ENCODE measurements at regions not wholly inside any gene's neighbourhood (a gene's known extent, or its start where the extent isn't known, plus 50 kb on each side); places are given as distances from the start of the nearest gene placed in this dataset.

DNA sequence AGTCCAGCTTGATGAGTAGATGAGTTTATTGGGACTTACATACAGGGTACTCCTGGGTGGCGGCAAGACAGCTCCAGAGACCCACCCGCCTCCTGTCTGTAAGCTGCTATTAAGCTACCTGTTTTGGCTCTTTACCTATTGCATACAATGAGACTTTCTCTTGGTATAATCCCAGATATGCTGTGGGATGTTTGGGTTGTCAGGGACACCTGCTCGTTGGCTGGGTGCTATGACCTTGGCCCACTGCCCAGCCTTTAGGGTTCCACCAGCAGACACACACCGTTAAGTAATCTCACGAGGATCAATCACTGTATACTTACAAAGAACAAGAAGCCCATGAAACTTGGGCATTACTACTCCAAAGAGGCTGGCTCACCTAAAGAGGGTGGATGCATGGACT is 116.4 kb downstream of the NPIPB5 start:
- Mint-ChIP-seq H3K9me3 (ENCODE audit: insufficient read depth) (no peaks in the 10 kb centered on the region), H3K27ac (no peak overlapping the region), H3K4me1 (no peaks in the 10 kb centered on the region), H3K4me3 (no peak overlapping the region), H3K27me3 (peaks cover 9% of the 10 kb centered on the region)
- peaks cover 0 to 20% (median 1%) of the 10 kb centered on the region in 4 experiments for H3K27me3 ChIP-seq (replicated peaks in 1 of 4; ENCODE audit: control extremely low read depth in 1 of 4, control insufficient read depth in 3 of 4, insufficient read depth in 4 of 4, low read length in 3 of 4)
- no peak overlapping the region for H3K27ac ChIP-seq (ENCODE audit: low read length in 2 of 2)
- intact Hi-C loops (cut with micrococcal nuclease), result no loop called here
- ChIA-PET POLR2A (no interaction called here), CTCF (no interaction called here)
- no peak overlapping the region for H3K4me3 ChIP-seq (ENCODE audit: control extremely low read depth in 1 of 5, extremely low read depth in 1 of 5, insufficient read depth in 1 of 5, low read depth in 2 of 5, low read length in 4 of 5)
- no peak for ATAC-seq (ENCODE audit: low read depth)
- H2AFZ ChIP-seq (ENCODE audit: insufficient read depth, low read depth, low read length, poor library complexity, severe bottlenecking), result no peak overlapping the region
- H4K20me1 ChIP-seq (ENCODE audit: control insufficient read depth, insufficient read depth, low read length, poor library complexity, severe bottlenecking), result no peaks in the 10 kb centered on the region
- H3K79me2 ChIP-seq (ENCODE audit: control insufficient read depth, insufficient read depth, low read length), result no peaks in the 10 kb centered on the region
- H3K36me3 ChIP-seq (replicated peaks in 1 of 2; ENCODE audit: control extremely low read depth in 1 of 2, control insufficient read depth in 1 of 2, extremely low read depth in 1 of 2, insufficient read depth in 2 of 2, low read length in 1 of 2), result no peaks in the 10 kb centered on the region
- H3K4me1 ChIP-seq (ENCODE audit: control insufficient read depth in 2 of 2, insufficient read depth in 2 of 2, low read length in 2 of 2), result no peaks in the 10 kb centered on the region
- TF ChIP-seq, protein P1, sequence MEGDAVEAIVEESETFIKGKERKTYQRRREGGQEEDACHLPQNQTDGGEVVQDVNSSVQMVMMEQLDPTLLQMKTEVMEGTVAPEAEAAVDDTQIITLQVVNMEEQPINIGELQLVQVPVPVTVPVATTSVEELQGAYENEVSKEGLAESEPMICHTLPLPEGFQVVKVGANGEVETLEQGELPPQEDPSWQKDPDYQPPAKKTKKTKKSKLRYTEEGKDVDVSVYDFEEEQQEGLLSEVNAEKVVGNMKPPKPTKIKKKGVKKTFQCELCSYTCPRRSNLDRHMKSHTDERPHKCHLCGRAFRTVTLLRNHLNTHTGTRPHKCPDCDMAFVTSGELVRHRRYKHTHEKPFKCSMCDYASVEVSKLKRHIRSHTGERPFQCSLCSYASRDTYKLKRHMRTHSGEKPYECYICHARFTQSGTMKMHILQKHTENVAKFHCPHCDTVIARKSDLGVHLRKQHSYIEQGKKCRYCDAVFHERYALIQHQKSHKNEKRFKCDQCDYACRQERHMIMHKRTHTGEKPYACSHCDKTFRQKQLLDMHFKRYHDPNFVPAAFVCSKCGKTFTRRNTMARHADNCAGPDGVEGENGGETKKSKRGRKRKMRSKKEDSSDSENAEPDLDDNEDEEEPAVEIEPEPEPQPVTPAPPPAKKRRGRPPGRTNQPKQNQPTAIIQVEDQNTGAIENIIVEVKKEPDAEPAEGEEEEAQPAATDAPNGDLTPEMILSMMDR (IDR thresholded peaks at IDR 0.05), result no peak
- TF ChIP-seq EZH2 (IDR thresholded peaks at IDR 0.05; ENCODE audit: borderline replicate concordance, insufficient read depth, low read depth, low read length, poor library complexity, severe bottlenecking), result no peak
- no peak overlapping the region for H3K9ac ChIP-seq (ENCODE audit: low read length)
- H3K9me3 ChIP-seq (ENCODE audit: control extremely low read depth in 1 of 3, control insufficient read depth in 2 of 3, insufficient read depth in 1 of 3, low read length in 2 of 3), result no peaks in the 10 kb centered on the region
- 96% methylated on average over 5 of the region's 5 CpGs for WGBS (ENCODE audit: insufficient coverage)
- DNase-seq, result no peak
- H3K4me2 ChIP-seq (replicated peaks; ENCODE audit: low read depth, low read length, poor library complexity, severe bottlenecking), result no peak overlapping the region

DNA sequence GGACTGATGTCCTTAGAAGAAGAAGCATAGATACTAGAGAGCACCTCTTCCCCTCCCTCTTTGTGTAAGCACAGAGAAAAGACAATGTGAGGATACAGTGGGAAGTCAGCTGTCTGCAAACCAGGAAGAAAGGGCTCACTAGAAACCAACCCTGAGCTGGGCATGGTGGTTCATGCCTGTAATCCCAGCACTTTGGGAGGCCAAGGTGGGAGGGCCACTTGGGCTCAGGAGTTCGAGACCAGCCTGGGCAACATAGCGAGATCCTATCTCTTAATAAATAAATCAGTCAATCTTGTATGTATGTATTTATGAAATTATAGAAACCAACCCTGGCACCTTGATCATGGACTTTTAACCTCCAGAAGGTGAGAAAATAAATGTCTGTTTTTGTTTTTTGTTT is 118.3 kb downstream of the NPIPB5 start:
- TF ChIP-seq, protein P1 (IDR thresholded peaks at IDR 0.05), result no peak
- TF ChIP-seq EZH2 (IDR thresholded peaks at IDR 0.05; ENCODE audit: borderline replicate concordance, insufficient read depth, low read depth, low read length, poor library complexity, severe bottlenecking), result no peak
- Histone ChIP-seq H4K20me1 (ENCODE audit: control insufficient read depth, insufficient read depth, low read length, poor library complexity, severe bottlenecking) (no peaks in the 10 kb centered on the region), H3K4me2 (replicated peaks; ENCODE audit: low read depth, low read length, poor library complexity, severe bottlenecking) (no peak overlapping the region), H3K9ac (ENCODE audit: low read length) (no peak overlapping the region), H3K79me2 (ENCODE audit: control insufficient read depth, insufficient read depth, low read length) (no peaks in the 10 kb centered on the region), H3K4me1 (ENCODE audit: control insufficient read depth in 2 of 2, insufficient read depth in 2 of 2, low read length in 2 of 2) (no peaks in the 10 kb centered on the region), H3K36me3 (replicated peaks in 1 of 2; ENCODE audit: control extremely low read depth in 1 of 2, control insufficient read depth in 1 of 2, extremely low read depth in 1 of 2, insufficient read depth in 2 of 2, low read length in 1 of 2) (no peaks in the 10 kb centered on the region), H3K4me3 (ENCODE audit: control extremely low read depth in 1 of 5, extremely low read depth in 1 of 5, insufficient read depth in 1 of 5, low read depth in 2 of 5, low read length in 4 of 5) (no peak overlapping the region), H2AFZ (ENCODE audit: insufficient read depth, low read depth, low read length, poor library complexity, severe bottlenecking) (no peak overlapping the region), H3K27ac (ENCODE audit: low read length in 2 of 2) (no peak overlapping the region), H3K9me3 (ENCODE audit: control extremely low read depth in 1 of 3, control insufficient read depth in 2 of 3, insufficient read depth in 1 of 3, low read length in 2 of 3) (no peaks in the 10 kb centered on the region), H3K27me3 (replicated peaks in 1 of 4; ENCODE audit: control extremely low read depth in 1 of 4, control insufficient read depth in 3 of 4, insufficient read depth in 4 of 4, low read length in 3 of 4) (peaks cover 0 to 12% (median 1%) of the 10 kb centered on the region in 4 experiments)
- ATAC-seq (ENCODE audit: low read depth) (no peak), DNase-seq (no peak)
- H3K9me3 Mint-ChIP-seq (ENCODE audit: insufficient read depth), result no peaks in the 10 kb centered on the region
- intact Hi-C loops (cut with micrococcal nuclease), result no loop called here
- H3K27ac Mint-ChIP-seq, result no peak overlapping the region
- H3K27me3 Mint-ChIP-seq, result peaks cover 16% of the 10 kb centered on the region
- no peaks in the 10 kb centered on the region for H3K4me1 Mint-ChIP-seq
- POLR2A ChIA-PET, result no interaction called here
- no peak overlapping the region for H3K4me3 Mint-ChIP-seq
- no CpG with 5 or more reads among the region's 2 CpGs for WGBS (ENCODE audit: insufficient coverage)
- CTCF ChIA-PET, result no interaction called here

Data from B cell (primary cell).